Panc1 (cell line): ENCODE measurements at regions not wholly inside any gene's neighbourhood (a gene's known extent, or its start where the extent isn't known, plus 50 kb on each side); places are given as distances from the start of the nearest gene placed in this dataset.

Experiments
- CTCF ChIP-seq: fragments of 450-650 bp; IDR thresholded peaks from 2 replicates; pipeline ENCODE4 v1.5.1; 2017; ENCODE audit warnings: mild to moderate bottlenecking
- POLR2AphosphoS5 ChIP-seq: IDR thresholded peaks from 2 replicates; pipeline ENCODE4 v1.6.1; 2012; ENCODE audit warnings: mild to moderate bottlenecking, low read depth, low read length, moderate library complexity

- TF ChIP-seq CTCF = no peak
- TF ChIP-seq POLR2AphosphoS5 = no peak
Measured at GRCh38 chr4:3638080-3638795, 106.0 kb upstream of the LRPAP1 start.
